GM12872 (cell line): ENCODE measurements at regions not wholly inside any gene's neighbourhood (a gene's known extent, or its start where the extent isn't known, plus 50 kb on each side); places are given as distances from the start of the nearest gene placed in this dataset.

Experiments
- TF ChIP-seq, protein P1 (sequence below): IDR thresholded peaks from 3 replicates; pipeline ENCODE4 v1.5.1; 2011; ENCODE audit warnings: low read depth, mild to moderate bottlenecking, low read length, moderate library complexity; ENCODE audit not compliant: insufficient read depth

DNA sequence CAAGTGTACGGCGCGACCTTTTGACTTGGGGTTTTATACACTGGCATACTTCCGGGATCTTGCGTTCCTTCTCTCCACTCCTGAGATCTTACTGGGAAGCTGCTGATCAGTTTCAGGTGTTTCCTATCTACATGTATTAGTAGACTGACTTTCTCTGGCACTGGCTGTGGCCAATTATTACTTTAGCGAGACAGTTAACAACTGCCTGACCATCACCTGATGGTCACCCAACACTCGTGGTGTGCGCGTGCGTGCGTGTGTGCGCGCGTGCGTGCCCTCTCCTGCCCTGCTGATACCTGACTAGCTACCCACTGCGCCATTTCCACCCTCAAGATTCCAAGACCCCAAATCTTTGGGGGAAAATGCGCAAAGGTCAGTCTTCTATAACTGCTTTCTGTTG lies 249.9 kb downstream of the AEBP2 start:
- TF ChIP-seq, protein P1, sequence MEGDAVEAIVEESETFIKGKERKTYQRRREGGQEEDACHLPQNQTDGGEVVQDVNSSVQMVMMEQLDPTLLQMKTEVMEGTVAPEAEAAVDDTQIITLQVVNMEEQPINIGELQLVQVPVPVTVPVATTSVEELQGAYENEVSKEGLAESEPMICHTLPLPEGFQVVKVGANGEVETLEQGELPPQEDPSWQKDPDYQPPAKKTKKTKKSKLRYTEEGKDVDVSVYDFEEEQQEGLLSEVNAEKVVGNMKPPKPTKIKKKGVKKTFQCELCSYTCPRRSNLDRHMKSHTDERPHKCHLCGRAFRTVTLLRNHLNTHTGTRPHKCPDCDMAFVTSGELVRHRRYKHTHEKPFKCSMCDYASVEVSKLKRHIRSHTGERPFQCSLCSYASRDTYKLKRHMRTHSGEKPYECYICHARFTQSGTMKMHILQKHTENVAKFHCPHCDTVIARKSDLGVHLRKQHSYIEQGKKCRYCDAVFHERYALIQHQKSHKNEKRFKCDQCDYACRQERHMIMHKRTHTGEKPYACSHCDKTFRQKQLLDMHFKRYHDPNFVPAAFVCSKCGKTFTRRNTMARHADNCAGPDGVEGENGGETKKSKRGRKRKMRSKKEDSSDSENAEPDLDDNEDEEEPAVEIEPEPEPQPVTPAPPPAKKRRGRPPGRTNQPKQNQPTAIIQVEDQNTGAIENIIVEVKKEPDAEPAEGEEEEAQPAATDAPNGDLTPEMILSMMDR, result no peak

GRCh38 chr12:19689801-19690472 lies 250.6 kb downstream of the AEBP2 start:
- TF ChIP-seq, protein P1, result no peak

DNA sequence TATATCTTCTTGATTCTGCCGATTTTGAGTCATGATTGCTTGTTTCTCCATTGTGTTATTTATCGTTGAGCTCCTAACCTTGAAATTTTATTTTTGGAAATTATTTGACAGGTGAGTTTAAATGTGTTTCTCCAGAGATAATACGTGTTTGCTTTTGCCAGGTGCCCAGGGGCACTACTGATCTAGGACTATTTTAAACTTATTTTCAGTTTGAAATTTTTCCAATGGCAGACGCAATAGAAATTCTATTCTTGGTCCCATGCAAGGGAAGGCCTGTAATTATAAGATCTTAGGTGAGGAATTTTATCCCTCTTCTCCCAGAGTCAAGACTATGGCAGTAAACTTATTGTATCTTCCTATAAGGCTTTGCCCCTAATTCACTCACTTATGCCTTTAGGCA lies 252.8 kb downstream of the AEBP2 start:
- TF ChIP-seq, protein P1, result no peak

GRCh38 chr12:19692566-19692965 lies 253.3 kb downstream of the AEBP2 start:
- TF ChIP-seq, protein P1, result no peak

- TF ChIP-seq, protein P1, result no peak
Measured at GRCh38 chr12:19694627-19695026, 255.3 kb downstream of the AEBP2 start.

GRCh38 chr12:19695244-19696098 lies 256.2 kb downstream of the AEBP2 start:
- TF ChIP-seq, protein P1, result no peak

- TF ChIP-seq, protein P1, result no peak
Measured at GRCh38 chr12:19700969-19701368, 261.7 kb downstream of the AEBP2 start.
